PC-3 (cell line): ENCODE measurements at regions not wholly inside any gene's neighbourhood (a gene's known extent, or its start where the extent isn't known, plus 50 kb on each side); places are given as distances from the start of the nearest gene placed in this dataset.

Experiments
- ATAC-seq: fragments of 200-7000 bp; cut with Tn5 transposase; 2 replicates; pipeline ENCODE4 v1.9.1; 2020; ENCODE audit warnings: mild to moderate bottlenecking, moderate library complexity
- BruUV-seq: library from RNA; stranded (reverse); fragments of 400-500 nt; replicated peaks from 2 replicates; lab custom pipeline; 2021; lab: Mats Ljungman, UMichigan
- CTCF ChIA-PET: fragments of 300-600 bp; sonication (Branson Sonifier 250); formaldehyde crosslinking; loops from one replicate; lab custom pipeline; 2022; ENCODE audit warnings: antibody characterized with exemption; lab: Charles Lee
- POLR2A ChIA-PET: fragments of 300-600 bp; sonication (Branson Sonifier 250); formaldehyde crosslinking; loops from one replicate; lab custom pipeline; 2022; ENCODE audit warnings: antibody characterized with exemption; ENCODE audit not compliant: unreplicated experiment; lab: Charles Lee
- DNase-seq: peaks from one replicate; pipeline ENCODE4 v3.0.0-alpha.2; 2015
- H2AFZ ChIP-seq: fragments of 300-600 bp; sonication (generic); 2 replicates; pipeline ENCODE4 v1.6.0; 2016; ENCODE audit warnings: antibody characterized with exemption, low read length
- H3F3A ChIP-seq: fragments of 300-600 bp; sonication (generic); one replicate; pipeline ENCODE4 v1.6.0; 2017; ENCODE audit warnings: antibody characterized with exemption, low read length, control low read depth, mild to moderate bottlenecking; ENCODE audit not compliant: unreplicated experiment
- H3K27ac ChIP-seq: fragments of 300-600 bp; sonication (generic); 2 replicates; pipeline ENCODE4 v1.5.1; 2016; ENCODE audit warnings: mild to moderate bottlenecking, low read length
- H3K27me3 ChIP-seq: fragments of 300-600 bp; sonication (generic); 2 replicates; pipeline ENCODE4 v1.6.1; 2016; ENCODE audit warnings: low read length, mixed read lengths
- H3K36me3 ChIP-seq: fragments of 300-600 bp; sonication (generic); 2 replicates; pipeline ENCODE4 v1.6.1; 2016; ENCODE audit warnings: low read depth, mixed run types, low read length, mixed read lengths
- H3K4me1 ChIP-seq: fragments of 300-600 bp; sonication (generic); 2 replicates; pipeline ENCODE4 v1.5.1; 2016; ENCODE audit warnings: low read length; ENCODE audit not compliant: insufficient read depth
- H3K4me2 ChIP-seq: fragments of 300-600 bp; sonication (generic); 2 replicates; pipeline ENCODE4 v1.6.0; 2016; ENCODE audit warnings: low read length
- H3K4me3 ChIP-seq: fragments of 300-600 bp; sonication (generic); 2 replicates; pipeline ENCODE4 v1.5.1; 2016; ENCODE audit warnings: mild to moderate bottlenecking, low read length, mixed read lengths
- H3K79me2 ChIP-seq: fragments of 300-600 bp; sonication (generic); 2 replicates; pipeline ENCODE4 v1.6.1; 2017; ENCODE audit warnings: low read length, mixed read lengths
- H3K9ac ChIP-seq: fragments of 300-600 bp; sonication (generic); 2 replicates; pipeline ENCODE4 v1.6.0; 2016; ENCODE audit warnings: mild to moderate bottlenecking, low read length
- H3K9me2 ChIP-seq: fragments of 300-600 bp; sonication (generic); replicated peaks from 2 replicates; pipeline ENCODE4 v1.6.1; 2016; ENCODE audit warnings: mixed run types, low read length, mixed read lengths
- H3K9me3 ChIP-seq: fragments of 300-600 bp; sonication (generic); 2 replicates; pipeline ENCODE4 v1.6.1; 2016; ENCODE audit warnings: low read length, mixed read lengths
- H4K20me1 ChIP-seq: fragments of 300-600 bp; sonication (generic); 2 replicates; pipeline ENCODE4 v1.6.1; 2016; ENCODE audit warnings: low read length, mixed read lengths
- CTCF ChIP-seq: fragments of 300-600 bp; sonication (generic); conservative IDR thresholded peaks from 2 replicates; pipeline ENCODE4 v1.5.1; 2017; ENCODE audit warnings: antibody characterized with exemption, low read depth, mild to moderate bottlenecking, low read length
- EZH2 ChIP-seq: fragments of 300-600 bp; sonication (generic); IDR thresholded peaks from one replicate; pipeline ENCODE4 v1.6.1; 2017; ENCODE audit warnings: antibody characterized with exemption, mild to moderate bottlenecking, low read length; ENCODE audit not compliant: unreplicated experiment
- EZH2phosphoT487 ChIP-seq: fragments of 300-600 bp; sonication (generic); IDR thresholded peaks from 2 replicates; pipeline ENCODE4 v1.6.1; 2018; ENCODE audit warnings: mild to moderate bottlenecking, antibody characterized with exemption, low read length, borderline replicate concordance
- intact Hi-C: fragments of 100-400 bp; cut with micrococcal nuclease; formaldehyde crosslinking; loops from 2 replicates; pipeline ENCODE4 v1.9.0; 2023

- Histone ChIP-seq H3K4me1 (no peaks in the 10 kb centered on the region), H2AFZ (no peak overlapping the region), H3K36me3 (no peaks in the 10 kb centered on the region), H3F3A (no peaks in the 10 kb centered on the region), H3K79me2 (no peaks in the 10 kb centered on the region), H3K9me3 (peaks cover 5% of the 10 kb centered on the region), H3K9ac (no peak overlapping the region), H3K9me2 (no peaks in the 10 kb centered on the region), H3K4me3 (no peak overlapping the region), H4K20me1 (no peaks in the 10 kb centered on the region), H3K27ac (no peak overlapping the region), H3K4me2 (no peak overlapping the region), H3K27me3 (no peaks in the 10 kb centered on the region)
- BruUV-seq, result no TSS peak
- no peak for DNase-seq
- ChIA-PET POLR2A (no interaction called here), CTCF (no interaction called here)
- TF ChIP-seq EZH2 (no peak), EZH2phosphoT487 (no peak), CTCF (no peak)
- ATAC-seq, result no peak
- intact Hi-C loops, result no loop called here
Measured at GRCh38 chr12:102735104-102735503, 181.9 kb downstream of the PAH start.

GRCh38 chr12:102730996-102731395 is 186.0 kb downstream of the PAH start:
- intact Hi-C loops, result no loop called here

More at GRCh38 chr12:102730996-102731395, 186.0 kb downstream of the PAH start:
- no peak for TF ChIP-seq EZH2phosphoT487
- no peak for TF ChIP-seq CTCF
- no peak for TF ChIP-seq EZH2
- Histone ChIP-seq H3K9me3 (peaks cover 5% of the 10 kb centered on the region), H3K79me2 (no peaks in the 10 kb centered on the region), H3K36me3 (no peaks in the 10 kb centered on the region), H3K4me2 (no peak overlapping the region), H3K9me2 (no peaks in the 10 kb centered on the region), H2AFZ (no peak overlapping the region), H3K27me3 (no peaks in the 10 kb centered on the region), H3K4me3 (no peak overlapping the region), H3F3A (no peaks in the 10 kb centered on the region), H4K20me1 (no peaks in the 10 kb centered on the region), H3K4me1 (no peaks in the 10 kb centered on the region), H3K27ac (no peak overlapping the region), H3K9ac (no peak overlapping the region)
- ATAC-seq, result no peak
- POLR2A ChIA-PET, result no interaction called here
- no TSS peak for BruUV-seq
- DNase-seq, result no peak
- CTCF ChIA-PET, result no interaction called here
